HG03135 (cell line): ENCODE measurements at regions not wholly inside any gene's neighbourhood (a gene's known extent, or its start where the extent isn't known, plus 50 kb on each side); places are given as distances from the start of the nearest gene placed in this dataset.
"Not testable (repeated sequence)": the region's sequence is repeated elsewhere in the genome, so short reads cannot be mapped to it uniquely, and the experiment has no call there.

Source experiments
- ATAC-seq: cut with Tn5 transposase; IDR thresholded peaks from one replicate; pipeline ENCODE4 v1.9.1; 2021; ENCODE audit warnings: mild to moderate bottlenecking, moderate library complexity; ENCODE audit not compliant: unreplicated experiment

- ATAC-seq: no peak
These were observed 1118.9 kb upstream of the CELF2 start for GRCh38 chr10:9898633-9899395.

DNA sequence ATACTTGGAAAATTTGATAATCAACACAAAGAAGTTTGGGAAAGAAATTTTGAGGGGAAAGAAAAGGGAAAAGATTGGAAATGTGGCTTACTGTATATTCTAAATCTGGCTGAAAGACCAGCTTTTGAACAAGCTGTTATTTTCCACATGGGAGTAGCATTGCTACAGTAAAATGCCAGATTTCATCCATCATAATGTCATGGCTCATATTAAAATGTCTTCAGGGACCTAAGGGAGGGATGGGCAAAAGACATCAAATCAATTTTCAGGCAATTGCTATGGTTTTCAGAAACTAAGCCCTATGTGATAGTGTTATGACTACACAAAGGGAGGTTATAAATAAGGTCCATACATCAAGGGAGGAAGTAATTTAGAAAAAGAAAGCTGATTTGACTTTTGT lies 1116.9 kb upstream of the CELF2 start:
- no peak for ATAC-seq

GRCh38 chr10:9901971-9902370 lies 1115.7 kb upstream of the CELF2 start:
- no peak for ATAC-seq

DNA sequence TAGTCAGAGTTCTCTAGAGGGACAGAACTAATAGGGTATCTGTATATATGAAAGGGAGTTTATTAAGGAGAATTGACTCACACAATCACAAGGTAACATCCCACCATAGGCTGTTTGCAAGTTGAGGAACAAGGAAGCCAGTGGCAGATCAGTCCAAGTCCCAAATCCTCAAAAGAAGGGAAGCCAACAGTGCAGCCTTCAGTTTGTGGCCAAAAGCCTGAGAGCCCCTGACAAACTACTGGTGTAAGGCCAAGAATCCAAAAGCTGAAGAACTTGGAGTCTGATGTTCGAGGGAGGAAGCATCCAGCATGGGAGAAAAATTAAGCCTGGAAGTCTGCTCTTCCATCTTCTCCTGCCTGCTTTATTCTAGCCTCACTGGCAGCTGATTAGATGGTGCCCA lies 1107.2 kb upstream of the CELF2 start:
- ATAC-seq: no peak

GRCh38 chr10:9911488-9911887 lies 1106.2 kb upstream of the CELF2 start:
- no peak for ATAC-seq

- ATAC-seq: no peak
These were observed 1103.7 kb upstream of the CELF2 start for GRCh38 chr10:9913876-9914514.

DNA sequence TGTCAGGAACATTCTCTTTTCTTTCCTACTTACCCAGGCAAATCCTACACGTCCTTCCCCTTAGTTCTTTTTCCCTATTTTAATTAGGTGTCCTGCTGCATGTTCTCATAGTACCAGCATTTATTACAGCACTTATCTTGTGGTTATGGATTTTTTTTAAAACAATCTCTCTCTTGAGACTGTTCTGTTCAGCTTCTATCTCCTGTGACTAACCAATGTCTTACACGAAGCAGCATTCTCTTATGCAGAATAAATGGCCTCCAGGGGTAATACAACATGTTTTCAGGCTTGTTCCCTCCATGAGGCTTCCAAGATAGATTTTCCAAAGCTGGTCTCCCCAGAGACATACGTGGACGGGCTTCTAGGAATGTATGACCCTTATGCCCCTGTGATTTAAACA lies 1096.1 kb upstream of the CELF2 start:
- no peak for ATAC-seq

DNA sequence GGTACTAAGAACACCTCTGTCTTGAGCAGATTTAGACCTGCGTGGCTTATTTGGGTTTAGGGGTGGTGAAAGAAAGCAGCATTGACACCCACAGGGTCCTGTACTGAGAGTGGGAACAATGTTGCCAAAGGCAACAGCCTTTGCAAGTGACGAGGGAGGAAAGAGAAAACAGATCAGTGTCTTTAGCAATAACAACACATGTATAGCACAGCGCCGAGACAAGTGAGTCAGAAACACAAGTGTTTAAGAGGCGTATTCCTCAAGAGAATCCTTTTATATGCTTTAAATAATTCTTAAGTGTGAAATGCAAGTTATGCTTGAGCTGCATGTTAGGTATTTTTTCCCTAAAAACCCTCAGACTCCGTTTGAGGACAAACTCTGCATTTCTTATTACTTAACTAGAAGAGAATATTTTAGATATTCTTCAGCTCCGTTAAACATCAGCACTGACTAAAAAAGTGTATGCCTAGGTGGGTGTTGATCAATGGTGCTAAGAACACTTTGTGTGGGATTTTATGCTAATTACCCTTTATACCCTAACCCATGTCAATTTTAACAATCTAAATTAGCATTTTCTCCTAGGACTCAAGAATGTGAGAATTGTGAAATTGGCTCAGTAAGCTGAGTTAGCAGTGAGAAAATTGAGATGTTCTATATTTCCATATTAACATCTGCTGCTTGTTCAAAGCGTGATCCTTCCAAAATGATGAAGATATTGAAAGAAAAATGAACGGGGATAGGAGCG lies 1095.4 kb upstream of the CELF2 start:
- no peak for ATAC-seq

DNA sequence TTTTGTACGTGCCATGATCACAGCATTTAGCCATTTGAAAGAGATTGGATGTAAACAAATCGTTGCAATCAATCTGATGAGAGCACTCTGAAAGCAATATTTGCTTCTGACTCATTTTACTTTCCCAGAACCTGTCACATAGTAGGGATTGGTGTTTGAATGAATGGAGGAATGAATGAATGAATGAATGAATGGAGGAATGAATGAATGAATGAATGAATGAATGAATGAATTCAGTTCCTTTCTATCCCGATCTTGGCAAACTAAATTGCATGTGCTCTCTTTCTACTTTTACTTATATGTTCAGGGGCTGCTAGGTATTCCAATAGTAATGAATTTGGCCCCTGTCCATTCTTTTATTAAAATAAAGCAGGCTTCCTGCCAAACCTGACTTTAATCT lies 1091.7 kb upstream of the CELF2 start:
- ATAC-seq: no peak

GRCh38 chr10:9926881-9927280 lies 1090.8 kb upstream of the CELF2 start:
- ATAC-seq: no peak

- ATAC-seq: no peak
These were observed 1078.0 kb upstream of the CELF2 start for GRCh38 chr10:9939716-9940115.

GRCh38 chr10:9944690-9945089 lies 1073.0 kb upstream of the CELF2 start:
- ATAC-seq: no peak

- no peak for ATAC-seq
These were observed 1067.6 kb upstream of the CELF2 start for GRCh38 chr10:9950070-9950469.

- no peak for ATAC-seq
These were observed 1066.0 kb upstream of the CELF2 start for GRCh38 chr10:9951481-9952257.

DNA sequence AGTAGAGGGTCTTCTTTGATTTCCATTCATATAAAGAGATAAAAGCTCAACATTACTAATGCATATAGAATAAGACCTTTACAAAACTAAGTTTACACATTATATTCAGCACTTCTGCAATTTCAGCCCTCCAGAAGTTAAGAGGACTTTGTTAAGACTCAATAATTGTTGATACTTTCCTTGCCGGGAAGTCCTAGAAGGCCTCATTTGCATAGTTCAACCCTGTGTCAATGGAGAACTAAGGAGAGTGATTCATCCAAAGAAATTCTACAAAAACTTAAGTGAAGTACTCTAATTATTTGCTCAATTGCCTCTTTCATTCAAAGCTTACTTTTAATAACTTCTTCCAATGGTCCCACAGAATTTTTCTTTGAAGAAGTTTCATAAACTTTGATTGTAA lies 1060.3 kb upstream of the CELF2 start:
- ATAC-seq: no peak

DNA sequence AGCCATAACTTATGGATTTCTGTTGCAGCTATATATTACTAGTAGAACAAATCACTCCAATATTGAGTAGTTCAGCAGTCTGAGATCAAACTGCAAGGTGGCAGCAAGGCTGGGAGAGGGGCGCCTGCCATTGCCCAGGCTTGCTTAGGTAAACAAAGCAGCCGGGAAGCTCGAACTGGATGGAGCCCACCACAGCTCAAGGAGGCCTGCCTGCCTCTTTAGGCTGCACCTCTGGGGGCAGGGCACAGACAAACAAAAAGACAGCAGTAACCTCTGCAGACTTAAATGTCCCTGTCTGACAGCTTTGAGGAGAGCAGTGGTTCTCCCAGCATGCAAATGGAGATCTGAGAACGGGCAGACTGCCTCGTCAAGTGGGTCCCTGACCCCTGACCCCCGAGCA lies 1059.8 kb upstream of the CELF2 start:
- ATAC-seq: not testable (repeated sequence)

DNA sequence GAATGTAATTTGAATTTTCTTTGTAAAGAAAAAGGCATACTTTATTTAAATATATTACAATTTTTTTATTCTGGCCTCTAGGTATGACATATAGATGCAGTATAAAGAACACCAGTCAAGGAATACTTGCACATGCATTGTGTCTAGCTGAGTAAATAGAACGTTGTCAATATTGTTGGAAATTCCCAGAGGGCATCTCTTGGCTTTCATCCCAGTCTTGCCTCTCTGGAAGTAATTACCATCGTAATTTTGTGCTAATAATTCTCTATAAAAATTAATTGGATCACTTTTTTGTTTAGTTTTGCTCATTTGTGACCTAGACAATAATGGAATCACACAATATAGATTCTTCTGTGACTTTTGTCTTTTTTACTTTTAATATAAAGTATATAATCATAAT lies 1052.3 kb upstream of the CELF2 start:
- ATAC-seq: no peak

DNA sequence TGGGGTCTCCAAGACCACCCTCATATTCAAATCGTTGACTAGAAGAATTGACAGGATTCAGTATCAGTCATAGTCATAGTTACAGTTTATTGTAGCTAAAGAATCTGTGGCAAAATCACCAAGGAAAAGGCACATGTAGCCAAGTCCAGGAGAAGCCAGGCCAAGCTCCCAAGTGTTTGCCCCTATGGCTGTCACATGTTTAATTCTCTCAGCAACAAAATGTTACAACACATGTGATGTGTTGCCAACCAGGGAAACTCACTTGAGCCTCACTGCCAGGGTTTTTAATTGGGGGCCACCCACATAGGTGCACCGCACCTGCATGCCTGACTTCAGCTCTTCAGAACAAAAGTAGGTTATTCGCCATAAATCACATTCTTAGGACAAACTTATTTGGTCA lies 1030.9 kb upstream of the CELF2 start:
- no peak for ATAC-seq

DNA sequence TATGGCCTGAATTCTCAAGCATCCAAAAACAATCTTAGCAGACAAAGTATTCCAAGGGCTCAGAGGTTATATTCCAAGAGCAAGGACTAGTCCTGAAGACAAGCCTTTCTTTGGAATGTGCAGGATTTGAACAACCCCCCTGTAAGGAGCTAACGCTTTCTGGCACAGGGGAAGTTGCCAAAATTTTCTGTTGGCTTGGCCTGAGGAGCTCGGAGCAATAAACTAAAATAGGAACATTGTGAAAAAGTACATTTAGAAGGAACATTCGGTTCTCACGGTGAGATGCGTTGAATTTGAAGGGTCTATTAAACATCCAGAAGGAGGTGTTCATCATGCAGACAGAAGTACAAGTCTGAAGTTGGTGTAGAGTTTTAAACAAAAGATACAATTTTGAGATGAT lies 1030.5 kb upstream of the CELF2 start:
- no peak for ATAC-seq

DNA sequence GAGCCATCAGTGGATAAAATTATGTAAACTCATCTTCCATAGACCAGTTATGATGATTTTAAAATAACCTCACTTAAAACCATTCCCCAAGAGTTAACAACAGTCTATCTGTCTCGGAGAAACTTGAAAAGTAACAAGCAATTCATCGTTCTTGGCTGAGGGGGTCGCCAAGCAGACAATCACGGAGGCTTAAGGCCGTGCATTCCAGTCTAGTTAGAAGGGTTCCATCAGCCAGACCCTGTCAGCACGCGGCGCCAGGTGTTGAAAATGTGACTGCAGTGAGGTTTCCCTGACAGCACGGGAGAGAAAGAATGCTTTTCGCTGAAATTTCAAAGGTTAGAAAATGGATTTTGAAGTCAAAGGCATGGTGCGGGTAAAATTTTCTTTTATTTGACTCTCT lies 1025.0 kb upstream of the CELF2 start:
- ATAC-seq: no peak

DNA sequence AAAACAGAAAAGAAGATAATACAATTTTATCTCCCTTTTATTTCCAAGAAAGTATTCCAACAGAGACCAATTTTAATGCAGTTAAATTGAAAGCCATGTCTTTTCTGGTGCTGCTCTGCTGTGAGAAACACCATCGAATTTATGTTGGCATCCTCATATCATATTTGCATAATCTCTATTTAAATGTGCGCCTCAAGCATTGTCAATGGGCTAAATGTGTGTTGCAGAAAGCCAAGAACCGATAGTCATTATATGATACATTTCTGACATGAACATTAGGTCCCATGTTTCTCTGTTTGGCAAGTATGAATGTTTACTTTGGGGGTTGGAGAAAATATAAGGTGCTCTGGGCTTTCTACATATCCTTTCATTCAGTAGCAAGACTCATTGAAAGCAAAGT lies 1023.5 kb upstream of the CELF2 start:
- ATAC-seq: no peak
